ENCODE measurements at regions not wholly inside any gene's neighbourhood (a gene's known extent, or its start where the extent isn't known, plus 50 kb on each side); places are given as distances from the start of the nearest gene placed in this dataset.
A peak's percentile ranks its signal among the peaks of the same experiment; 100 is the strongest.

GRCh38 chr2:120876526-120877280, 141.0 kb downstream of the GLI2 start:
- H3K4me2 ChIP-seq (ENCODE audit: low read length, poor library complexity, severe bottlenecking) = no peak overlapping the region
- no peaks in the 10 kb centered on the region for H3K27me3 ChIP-seq (ENCODE audit: control insufficient read depth in 1 of 2, insufficient read depth in 1 of 2, low read length in 2 of 2)
- no peak overlapping the region for H3K4ac ChIP-seq (ENCODE audit: low read depth in 1 of 2, low read length in 2 of 2)
- no peak overlapping the region for H2BK5ac ChIP-seq (ENCODE audit: low read depth, low read length, poor library complexity, severe bottlenecking)
- no peak overlapping the region for H2BK12ac ChIP-seq (ENCODE audit: low read length in 2 of 2)
- H3K9ac ChIP-seq (ENCODE audit: low read length) = no peak overlapping the region
- H3K36me3 ChIP-seq (ENCODE audit: control insufficient read depth in 1 of 2, insufficient read depth in 2 of 2, low read depth in 1 of 2, low read length in 2 of 2) = no peaks in the 10 kb centered on the region
- H2AFZ ChIP-seq (ENCODE audit: low read depth, low read length) = no peak overlapping the region
- H4K8ac ChIP-seq (ENCODE audit: low read length) = no peak overlapping the region
- no peak overlapping the region for H3K4me3 ChIP-seq (ENCODE audit: insufficient read depth in 1 of 2, low read depth in 1 of 2, low read length in 2 of 2)
- H3K23ac ChIP-seq (ENCODE audit: low read length in 2 of 2) = peak overlapping the region in 1 of 2 experiments; percentile 77
- no peak overlapping the region for H3K18ac ChIP-seq (ENCODE audit: low read depth in 1 of 2, low read length in 2 of 2)
- 89% methylated on average over 11 of the region's 11 CpGs for whole genome bisulfite sequencing
- H3K14ac ChIP-seq (ENCODE audit: low read length in 2 of 2) = no peak overlapping the region
- no peak overlapping the region for H2BK120ac ChIP-seq (ENCODE audit: low read depth, low read length)
- peaks cover 41% of the 10 kb centered on the region for H3K4me1 ChIP-seq (ENCODE audit: control insufficient read depth, insufficient read depth, low read depth, low read length)
- no peaks in the 10 kb centered on the region for H3K9me3 ChIP-seq (ENCODE audit: control insufficient read depth, low read length)
- H3K79me1 ChIP-seq (replicated peaks; ENCODE audit: low read length, poor library complexity, severe bottlenecking) = peaks cover 47% of the 10 kb centered on the region
- H2AK5ac ChIP-seq (ENCODE audit: low read length, severe bottlenecking) = no peak overlapping the region
- no peak overlapping the region for H2BK15ac ChIP-seq (ENCODE audit: low read depth, poor library complexity, severe bottlenecking)
- no peak overlapping the region for H3K27ac ChIP-seq (ENCODE audit: low read length, poor library complexity, severe bottlenecking)
- no peak overlapping the region for H4K91ac ChIP-seq (ENCODE audit: low read length)
- no peak for DNase-seq

- no peaks in the 10 kb centered on the region for H3K27me3 ChIP-seq (ENCODE audit: control insufficient read depth in 1 of 2, insufficient read depth in 1 of 2, low read length in 2 of 2)
- no peak overlapping the region for H4K8ac ChIP-seq (ENCODE audit: low read length)
- peaks cover 52% of the 10 kb centered on the region for H3K79me1 ChIP-seq (replicated peaks; ENCODE audit: low read length, poor library complexity, severe bottlenecking)
- H3K4me1 ChIP-seq (ENCODE audit: control insufficient read depth, insufficient read depth, low read depth, low read length) = peaks cover 37% of the 10 kb centered on the region
- no peak overlapping the region for H2BK5ac ChIP-seq (ENCODE audit: low read depth, low read length, poor library complexity, severe bottlenecking)
- H2BK120ac ChIP-seq (ENCODE audit: low read depth, low read length) = no peak overlapping the region
- no peak overlapping the region for H3K4me2 ChIP-seq (ENCODE audit: low read length, poor library complexity, severe bottlenecking)
- H3K9me3 ChIP-seq (ENCODE audit: control insufficient read depth, low read length) = no peaks in the 10 kb centered on the region
- H2AK5ac ChIP-seq (ENCODE audit: low read length, severe bottlenecking) = no peak overlapping the region
- H3K27ac ChIP-seq (ENCODE audit: low read length, poor library complexity, severe bottlenecking) = no peak overlapping the region
- H2AFZ ChIP-seq (ENCODE audit: low read depth, low read length) = no peak overlapping the region
- 98% methylated on average over 7 of the region's 7 CpGs for WGBS
- no peak overlapping the region for H4K91ac ChIP-seq (ENCODE audit: low read length)
- H3K4me3 ChIP-seq (ENCODE audit: insufficient read depth in 1 of 2, low read depth in 1 of 2, low read length in 2 of 2) = no peak overlapping the region
- H2BK15ac ChIP-seq (ENCODE audit: low read depth, poor library complexity, severe bottlenecking) = no peak overlapping the region
- H3K9ac ChIP-seq (ENCODE audit: low read length) = no peak overlapping the region
- peaks cover 0 to 5% of the 10 kb centered on the region in 2 experiments for H3K36me3 ChIP-seq (ENCODE audit: control insufficient read depth in 1 of 2, insufficient read depth in 2 of 2, low read depth in 1 of 2, low read length in 2 of 2)
- H2BK12ac ChIP-seq (ENCODE audit: low read length in 2 of 2) = no peak overlapping the region
- no peak overlapping the region for H3K14ac ChIP-seq (ENCODE audit: low read length in 2 of 2)
- no peak overlapping the region for H3K4ac ChIP-seq (ENCODE audit: low read depth in 1 of 2, low read length in 2 of 2)
- no peak for DNase-seq
- no peak overlapping the region for H3K18ac ChIP-seq (ENCODE audit: low read depth in 1 of 2, low read length in 2 of 2)
- H3K23ac ChIP-seq (ENCODE audit: low read length in 2 of 2) = no peak overlapping the region
Measured at GRCh38 chr2:120877409-120877808, 141.7 kb downstream of the GLI2 start.

- no peak overlapping the region for H3K23ac ChIP-seq (ENCODE audit: low read length in 2 of 2)
- H3K4me1 ChIP-seq (ENCODE audit: control insufficient read depth, insufficient read depth, low read depth, low read length) = peaks cover 35% of the 10 kb centered on the region
- peaks cover 53% of the 10 kb centered on the region for H3K79me1 ChIP-seq (replicated peaks; ENCODE audit: low read length, poor library complexity, severe bottlenecking)
- H4K91ac ChIP-seq (ENCODE audit: low read length) = no peak overlapping the region
- H3K9ac ChIP-seq (ENCODE audit: low read length) = peak overlapping the region; percentile 5
- H3K14ac ChIP-seq (ENCODE audit: low read length in 2 of 2) = no peak overlapping the region
- H3K9me3 ChIP-seq (ENCODE audit: control insufficient read depth, low read length) = no peaks in the 10 kb centered on the region
- WGBS = 93% methylated on average over 7 of the region's 7 CpGs
- peak overlapping the region in 1 of 2 experiments; percentile 37 for H2BK12ac ChIP-seq (ENCODE audit: low read length in 2 of 2)
- peaks cover 0 to 7% of the 10 kb centered on the region in 2 experiments for H3K36me3 ChIP-seq (ENCODE audit: control insufficient read depth in 1 of 2, insufficient read depth in 2 of 2, low read depth in 1 of 2, low read length in 2 of 2)
- no peak overlapping the region for H2BK120ac ChIP-seq (ENCODE audit: low read depth, low read length)
- H2BK15ac ChIP-seq (ENCODE audit: low read depth, poor library complexity, severe bottlenecking) = no peak overlapping the region
- H2AFZ ChIP-seq (ENCODE audit: low read depth, low read length) = no peak overlapping the region
- H2BK5ac ChIP-seq (ENCODE audit: low read depth, low read length, poor library complexity, severe bottlenecking) = no peak overlapping the region
- DNase-seq = no peak
- no peak overlapping the region for H3K4me3 ChIP-seq (ENCODE audit: insufficient read depth in 1 of 2, low read depth in 1 of 2, low read length in 2 of 2)
- no peak overlapping the region for H3K4me2 ChIP-seq (ENCODE audit: low read length, poor library complexity, severe bottlenecking)
- no peak overlapping the region for H3K4ac ChIP-seq (ENCODE audit: low read depth in 1 of 2, low read length in 2 of 2)
- peak overlapping the region in 1 of 2 experiments; percentile 48 for H3K18ac ChIP-seq (ENCODE audit: low read depth in 1 of 2, low read length in 2 of 2)
- H3K27me3 ChIP-seq (ENCODE audit: control insufficient read depth in 1 of 2, insufficient read depth in 1 of 2, low read length in 2 of 2) = no peaks in the 10 kb centered on the region
- no peak overlapping the region for H2AK5ac ChIP-seq (ENCODE audit: low read length, severe bottlenecking)
- peak overlapping the region; percentile 12 for H4K8ac ChIP-seq (ENCODE audit: low read length)
- H3K27ac ChIP-seq (ENCODE audit: low read length, poor library complexity, severe bottlenecking) = no peak overlapping the region
Measured at GRCh38 chr2:120878970-120879369, 143.3 kb downstream of the GLI2 start.

DNA sequence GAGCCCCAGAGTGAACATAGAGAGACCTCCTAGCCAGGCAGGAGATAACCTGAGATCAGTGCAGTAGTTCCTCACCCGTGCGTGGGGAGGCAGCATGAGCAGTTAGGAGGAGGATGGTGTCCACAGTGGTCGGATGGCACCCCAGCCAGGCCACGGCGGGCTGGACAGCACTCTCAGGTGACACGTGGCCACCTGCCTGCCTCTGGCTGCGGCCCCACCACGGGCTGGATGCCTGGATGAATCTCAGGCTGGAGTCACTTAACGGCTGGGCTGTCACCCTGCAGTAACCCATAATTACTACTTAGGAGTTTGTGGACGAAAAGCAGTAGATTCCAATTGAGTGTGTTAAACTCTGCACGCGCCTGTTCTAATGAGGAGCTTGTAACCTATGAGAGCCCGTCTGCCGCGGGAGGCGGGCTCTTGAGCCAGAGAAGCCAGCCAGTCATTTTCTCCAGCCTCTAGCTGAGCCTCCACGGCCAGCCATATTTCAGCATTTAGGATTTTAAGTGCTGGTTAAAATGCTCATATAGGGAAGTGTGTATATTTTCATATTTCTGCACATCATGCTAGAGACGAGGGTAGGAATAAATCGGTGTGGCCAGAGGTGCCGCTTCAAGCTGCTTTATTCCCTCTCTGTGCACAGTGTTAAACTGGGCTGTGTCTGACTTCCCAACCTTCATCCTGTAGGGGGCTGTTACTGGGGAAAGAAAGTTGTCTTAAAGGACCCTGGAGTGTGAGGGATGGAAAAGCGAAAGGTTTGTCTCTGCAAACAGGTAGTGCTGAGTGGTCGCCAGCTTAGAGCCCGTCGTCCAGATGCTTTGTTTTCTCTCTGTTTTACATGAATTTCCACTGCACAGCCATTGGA, 144.0 kb downstream of the GLI2 start:
- no peak for DNase-seq
- H2BK120ac ChIP-seq (ENCODE audit: low read depth, low read length) = no peak overlapping the region
- H3K4ac ChIP-seq (ENCODE audit: low read depth in 1 of 2, low read length in 2 of 2) = no peak overlapping the region
- H3K23ac ChIP-seq (ENCODE audit: low read length in 2 of 2) = peak overlapping the region in 1 of 2 experiments; percentile 10
- no peak overlapping the region for H3K27ac ChIP-seq (ENCODE audit: low read length, poor library complexity, severe bottlenecking)
- H3K79me1 ChIP-seq (replicated peaks; ENCODE audit: low read length, poor library complexity, severe bottlenecking) = peaks cover 52% of the 10 kb centered on the region
- no peak overlapping the region for H3K4me2 ChIP-seq (ENCODE audit: low read length, poor library complexity, severe bottlenecking)
- peak overlapping the region in 1 of 2 experiments; percentile 44 for H3K18ac ChIP-seq (ENCODE audit: low read depth in 1 of 2, low read length in 2 of 2)
- H4K8ac ChIP-seq (ENCODE audit: low read length) = peak overlapping the region; percentile 12
- H3K36me3 ChIP-seq (ENCODE audit: control insufficient read depth in 1 of 2, insufficient read depth in 2 of 2, low read depth in 1 of 2, low read length in 2 of 2) = peaks cover 0 to 9% of the 10 kb centered on the region in 2 experiments
- no peak overlapping the region for H2AFZ ChIP-seq (ENCODE audit: low read depth, low read length)
- H3K14ac ChIP-seq (ENCODE audit: low read length in 2 of 2) = peak overlapping the region in 1 of 2 experiments; percentile 84
- H2BK15ac ChIP-seq (ENCODE audit: low read depth, poor library complexity, severe bottlenecking) = no peak overlapping the region
- H2AK5ac ChIP-seq (ENCODE audit: low read length, severe bottlenecking) = no peak overlapping the region
- H3K4me1 ChIP-seq (ENCODE audit: control insufficient read depth, insufficient read depth, low read depth, low read length) = peaks cover 33% of the 10 kb centered on the region
- H4K91ac ChIP-seq (ENCODE audit: low read length) = no peak overlapping the region
- no peak overlapping the region for H3K4me3 ChIP-seq (ENCODE audit: insufficient read depth in 1 of 2, low read depth in 1 of 2, low read length in 2 of 2)
- H2BK5ac ChIP-seq (ENCODE audit: low read depth, low read length, poor library complexity, severe bottlenecking) = no peak overlapping the region
- H3K27me3 ChIP-seq (ENCODE audit: control insufficient read depth in 1 of 2, insufficient read depth in 1 of 2, low read length in 2 of 2) = no peaks in the 10 kb centered on the region
- peak overlapping the region in 1 of 2 experiments; percentile 17 for H2BK12ac ChIP-seq (ENCODE audit: low read length in 2 of 2)
- no peaks in the 10 kb centered on the region for H3K9me3 ChIP-seq (ENCODE audit: control insufficient read depth, low read length)
- H3K9ac ChIP-seq (ENCODE audit: low read length) = peak overlapping the region; percentile 5
- 87% methylated on average over 20 of the region's 24 CpGs for WGBS

Measured in mesenchymal stem cell (in vitro differentiated cells and primary cell).